ENCODE measurements at regions not wholly inside any gene's neighbourhood (a gene's known extent, or its start where the extent isn't known, plus 50 kb on each side); places are given as distances from the start of the nearest gene placed in this dataset.
A peak's percentile ranks its signal among the peaks of the same experiment; 100 is the strongest.
"Not testable (repeated sequence)": the region's sequence is repeated elsewhere in the genome, so short reads cannot be mapped to it uniquely, and the experiment has no call there.

GRCh38 chr1:83194610-83195009 lies 804.3 kb downstream of the TTLL7 start:
- not testable (repeated sequence) for DNase-seq

- DNase-seq: not testable (repeated sequence)
Observed at GRCh38 chr1:83182033-83182728, 816.8 kb downstream of the TTLL7 start.

DNA sequence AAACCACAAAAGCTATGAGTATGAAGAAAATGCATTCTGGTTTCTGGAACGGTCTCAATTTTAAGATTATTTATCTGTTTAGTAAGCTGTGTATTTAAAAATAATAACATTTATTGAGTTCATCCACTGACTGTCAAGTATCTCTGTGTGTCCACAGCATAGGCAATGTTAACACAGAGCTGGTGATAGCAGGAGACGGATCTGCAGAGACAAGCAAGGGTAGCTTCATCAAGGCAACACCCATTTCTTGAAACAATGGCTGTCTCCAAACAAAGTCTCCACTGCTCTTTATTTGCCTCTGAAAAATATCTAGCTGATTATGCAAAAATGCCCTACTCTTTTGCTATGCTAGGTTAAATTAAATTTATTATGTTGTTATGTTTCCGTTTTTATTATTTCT lies 818.3 kb downstream of the TTLL7 start:
- not testable (repeated sequence) for DNase-seq

GRCh38 chr1:83167634-83168033 lies 831.3 kb downstream of the TTLL7 start:
- DNase-seq: not testable (repeated sequence)

DNA sequence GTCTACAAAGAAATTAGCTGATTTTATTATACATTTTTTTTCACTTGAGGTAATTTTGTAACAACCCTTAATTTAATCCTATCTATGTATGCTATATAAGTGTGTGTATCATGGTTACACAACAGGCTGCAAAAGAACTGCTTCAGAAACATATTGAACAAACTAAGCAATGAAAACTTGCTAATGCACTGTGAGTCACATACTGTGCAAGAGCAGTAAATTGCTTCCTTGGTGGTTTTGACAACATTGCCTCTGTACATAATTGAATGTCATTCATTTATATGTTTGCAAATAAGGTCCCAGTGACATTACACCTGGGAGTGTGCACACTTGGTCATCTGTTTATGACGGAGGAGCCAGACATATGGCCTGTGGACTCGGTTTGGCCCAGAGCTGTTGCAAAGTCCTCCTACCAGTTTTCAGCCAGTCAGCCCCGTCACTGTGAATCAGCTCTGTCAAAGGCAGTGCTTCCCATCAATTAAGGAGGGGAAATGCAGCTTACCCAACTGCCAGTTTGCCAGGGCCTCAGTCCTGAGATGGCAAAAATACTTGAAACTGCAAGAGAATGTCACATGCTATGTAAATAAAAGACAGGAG lies 835.0 kb downstream of the TTLL7 start:
- not testable (repeated sequence) for DNase-seq

DNA sequence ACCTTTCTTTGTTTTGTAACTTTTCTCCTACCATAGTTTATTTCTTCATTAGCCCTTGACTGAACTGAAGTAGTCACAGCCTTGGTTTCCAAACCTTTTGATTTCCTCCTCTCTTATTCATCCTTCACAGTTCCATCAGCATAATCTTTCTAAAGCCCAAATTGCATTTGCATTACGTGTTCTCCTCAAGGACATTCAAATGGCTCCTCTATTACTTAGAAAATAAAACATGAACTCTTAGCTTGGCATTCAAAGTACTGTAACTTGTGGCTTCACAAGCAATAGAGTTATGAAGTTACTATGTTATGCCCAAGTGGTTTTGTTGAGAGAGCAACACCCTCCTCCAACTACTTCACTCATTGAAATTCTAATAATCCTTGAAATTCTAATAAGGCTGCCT lies 840.0 kb downstream of the TTLL7 start:
- DNase-seq: not testable (repeated sequence)

DNA sequence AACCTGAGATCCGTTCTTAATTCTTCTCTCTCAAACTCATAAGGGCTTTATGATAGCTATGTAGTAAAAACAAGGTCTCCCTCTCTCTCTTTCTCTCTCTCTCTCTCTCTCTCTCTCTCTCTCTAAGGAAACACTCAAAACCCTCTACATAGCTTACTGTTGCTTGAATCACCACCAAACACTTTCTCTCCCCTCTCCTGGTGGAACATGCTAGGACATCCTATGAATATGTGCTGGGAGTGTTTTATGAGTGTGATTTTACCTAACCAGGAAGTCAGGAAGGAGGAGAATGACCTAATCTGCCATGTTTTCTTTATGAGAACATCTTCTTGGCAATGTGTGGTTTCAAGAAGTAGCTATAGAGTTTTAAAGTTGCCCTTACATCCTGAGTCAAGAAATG lies 844.6 kb downstream of the TTLL7 start:
- DNase-seq: not testable (repeated sequence)

GRCh38 chr1:83151167-83151898 lies 847.6 kb downstream of the TTLL7 start:
- DNase-seq: not testable (repeated sequence)

DNA sequence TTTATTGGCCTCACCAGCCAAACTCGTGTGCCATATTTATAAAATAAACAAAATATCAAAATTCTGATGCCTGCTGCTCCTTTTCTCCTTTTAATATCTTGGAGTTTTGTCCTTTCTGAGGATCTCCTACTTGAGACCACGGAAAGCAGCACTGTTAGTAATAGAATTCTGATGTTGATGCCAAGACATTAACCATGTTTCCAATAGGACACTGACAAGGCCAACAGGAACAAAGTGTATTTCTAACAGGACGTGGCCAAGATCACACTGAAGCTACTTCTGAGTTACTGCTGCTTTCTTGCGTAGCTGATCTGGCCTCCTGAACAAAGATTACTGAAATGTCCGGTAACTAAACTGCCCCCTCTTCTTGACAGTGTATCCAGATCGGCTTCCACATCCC lies 848.5 kb downstream of the TTLL7 start:
- DNase-seq: not testable (repeated sequence)

DNA sequence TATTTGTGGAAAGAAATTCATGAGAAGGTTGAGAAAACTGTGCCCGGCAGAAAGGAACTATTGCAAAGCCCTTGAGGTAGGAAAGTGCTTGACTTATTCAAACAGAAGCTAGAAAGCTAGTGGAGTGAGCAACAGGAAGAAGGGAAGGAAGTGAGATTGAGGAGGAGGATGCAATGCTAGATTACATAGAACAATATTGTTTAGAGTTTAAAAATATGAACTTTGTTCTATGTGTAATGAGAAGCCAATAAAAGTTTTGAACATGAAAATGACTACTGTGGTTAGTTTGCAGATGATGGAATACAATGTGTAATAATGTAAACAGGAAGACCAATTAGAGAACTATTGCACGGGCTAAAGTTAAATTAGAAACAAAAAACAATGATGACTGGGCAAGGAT lies 853.1 kb downstream of the TTLL7 start:
- not testable (repeated sequence) for DNase-seq

DNA sequence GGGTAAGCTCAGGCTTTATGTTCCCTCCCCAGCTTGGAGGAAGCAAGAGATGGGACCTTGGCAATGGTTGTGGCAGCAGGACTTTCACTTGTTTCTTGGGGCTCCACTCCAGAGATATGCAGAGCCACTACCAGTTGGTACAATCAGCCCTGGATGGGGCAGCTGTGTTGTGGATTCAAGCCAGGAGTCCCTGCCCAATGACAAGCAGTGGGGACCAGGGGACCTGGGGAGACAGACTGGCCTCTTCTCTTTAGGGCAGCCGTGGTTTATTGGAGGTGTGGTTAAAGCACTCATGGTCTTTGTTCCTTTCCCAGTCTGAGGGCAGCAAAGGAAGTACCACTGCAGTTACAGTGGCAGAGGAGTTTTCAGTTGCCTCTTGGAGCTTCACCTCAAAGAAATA lies 856.1 kb downstream of the TTLL7 start:
- peak; percentile 2 for DNase-seq

- not testable (repeated sequence) for DNase-seq
Observed at GRCh38 chr1:83135524-83136157, 863.3 kb downstream of the TTLL7 start.

DNA sequence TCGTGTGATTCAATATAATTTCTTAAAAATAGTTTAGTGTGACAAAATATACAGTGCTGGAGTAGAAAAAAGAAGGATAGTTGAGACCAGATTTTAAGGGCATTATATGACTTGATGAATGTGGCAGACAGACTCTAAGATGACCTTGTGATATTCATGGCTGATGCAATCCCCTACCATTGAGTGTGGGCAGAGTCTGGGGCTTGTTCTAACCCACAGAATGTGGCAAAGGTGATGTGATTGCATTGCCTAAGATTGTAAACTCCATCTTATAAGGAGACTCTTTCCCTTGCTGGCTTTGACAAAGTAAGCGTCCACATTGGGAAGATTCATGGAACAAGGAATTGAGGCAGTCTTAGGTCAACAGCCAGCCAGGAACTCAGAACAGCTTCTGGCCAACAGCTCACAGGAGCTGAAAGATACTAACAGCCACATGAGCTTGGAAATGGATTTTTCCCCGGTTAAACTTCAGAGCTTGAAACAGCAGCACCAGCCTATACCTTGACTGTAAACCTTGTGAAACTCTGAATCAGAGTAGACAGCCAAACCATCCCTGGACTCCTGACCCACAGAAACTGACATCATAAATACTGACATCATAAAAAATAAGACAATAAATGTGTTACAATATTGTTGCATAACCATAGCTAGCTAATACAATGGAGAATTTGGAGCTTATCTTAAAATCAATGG lies 864.5 kb downstream of the TTLL7 start:
- DNase-seq: not testable (repeated sequence)

DNA sequence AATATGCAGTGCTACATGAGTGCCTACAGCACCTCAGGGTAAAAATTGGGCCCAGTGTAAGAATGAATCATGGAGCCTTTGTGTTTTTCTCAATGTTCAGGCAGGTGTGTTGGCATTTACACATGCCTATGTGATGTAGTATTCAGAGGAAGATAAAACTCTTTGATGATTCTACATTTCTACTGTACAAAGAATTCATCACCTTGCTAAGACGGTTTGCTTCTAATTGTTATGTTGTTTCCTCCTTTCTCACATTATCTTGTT lies 867.3 kb downstream of the TTLL7 start:
- no peak for DNase-seq

GRCh38 chr1:83130886-83131691 lies 867.8 kb downstream of the TTLL7 start:
- no peak for DNase-seq

GRCh38 chr1:83129107-83129506 lies 869.8 kb downstream of the TTLL7 start:
- DNase-seq: no peak

- DNase-seq: no peak
Observed at GRCh38 chr1:83125456-83125855, 873.5 kb downstream of the TTLL7 start.

DNA sequence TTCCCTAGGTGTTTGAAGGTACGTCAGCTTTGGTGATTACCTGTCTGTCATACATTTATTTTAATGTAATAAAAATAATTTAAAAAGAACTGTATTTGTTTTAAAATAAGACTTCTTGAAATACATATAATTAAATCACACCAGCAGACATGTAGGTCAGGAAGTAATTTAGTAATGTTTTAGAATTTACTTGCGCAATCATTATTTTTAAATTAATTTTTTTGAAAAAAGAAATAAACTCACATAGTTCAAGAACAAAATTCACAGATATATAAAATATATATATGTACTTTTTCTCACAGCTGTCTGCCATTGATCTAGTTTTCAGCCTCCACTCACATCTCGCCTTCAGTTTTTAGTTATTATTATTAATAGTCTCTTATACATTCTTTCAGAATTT lies 875.9 kb downstream of the TTLL7 start:
- DNase-seq: no peak

GRCh38 chr1:83118472-83118871 lies 880.5 kb downstream of the TTLL7 start:
- DNase-seq: no peak

- DNase-seq: not testable (repeated sequence)
Observed at GRCh38 chr1:83117030-83117429, 881.9 kb downstream of the TTLL7 start.

GRCh38 chr1:83115785-83116184 lies 883.1 kb downstream of the TTLL7 start:
- DNase-seq: no peak

GRCh38 chr1:83114136-83114834 lies 884.6 kb downstream of the TTLL7 start:
- DNase-seq: no peak
